Stimulated activated CD8-positive, alpha-beta memory T cell treated with anti-CD3 and anti-CD28 coated beads, Interleukin-4, amount 100 ng/mL, for 4 hours (primary cell): ENCODE measurements at regions not wholly inside any gene's neighbourhood (a gene's known extent, or its start where the extent isn't known, plus 50 kb on each side); places are given as distances from the start of the nearest gene placed in this dataset.

ENCODE experiments used
- DNase-seq, 2 donors: peaks; one replicate each; pipeline ENCODE4 v3.0.0-alpha.2; 2020; ENCODE audit warnings: low read depth in 2 of 2, low spot score in 1 of 2

- no peak for DNase-seq
Observed at GRCh38 chr20:60872224-60872623, 379.8 kb upstream of the CDH4 start.

- DNase-seq: no peak
Observed at GRCh38 chr20:60877071-60877857, 374.8 kb upstream of the CDH4 start.

GRCh38 chr20:60882836-60883235 is 369.2 kb upstream of the CDH4 start:
- DNase-seq: no peak

- DNase-seq: no peak
Observed at GRCh38 chr20:60883496-60883895, 368.6 kb upstream of the CDH4 start.

- no peak for DNase-seq
Observed at GRCh38 chr20:60884277-60884676, 367.8 kb upstream of the CDH4 start.

GRCh38 chr20:60888771-60889170 is 363.3 kb upstream of the CDH4 start:
- DNase-seq: no peak

GRCh38 chr20:60892095-60892813 is 359.8 kb upstream of the CDH4 start:
- no peak for DNase-seq

- no peak for DNase-seq
Observed at GRCh38 chr20:60894091-60894490, 358.0 kb upstream of the CDH4 start.

GRCh38 chr20:60895363-60896079 is 356.5 kb upstream of the CDH4 start:
- no peak for DNase-seq

GRCh38 chr20:60897976-60898375 is 354.1 kb upstream of the CDH4 start:
- no peak for DNase-seq

- no peak for DNase-seq
Observed at GRCh38 chr20:60899320-60899719, 352.7 kb upstream of the CDH4 start.

- DNase-seq: no peak
Observed at GRCh38 chr20:60900618-60901017, 351.4 kb upstream of the CDH4 start.

GRCh38 chr20:60901831-60902230 is 350.2 kb upstream of the CDH4 start:
- DNase-seq: no peak

GRCh38 chr20:60903325-60903971 is 348.6 kb upstream of the CDH4 start:
- DNase-seq: no peak

- DNase-seq: no peak
Observed at GRCh38 chr20:60904730-60905129, 347.3 kb upstream of the CDH4 start.

- no peak for DNase-seq
Observed at GRCh38 chr20:60905919-60906318, 346.1 kb upstream of the CDH4 start.

- DNase-seq: no peak
Observed at GRCh38 chr20:60906555-60906954, 345.5 kb upstream of the CDH4 start.

- no peak for DNase-seq
Observed at GRCh38 chr20:60913298-60913697, 338.8 kb upstream of the CDH4 start.

GRCh38 chr20:60921022-60921622 is 330.9 kb upstream of the CDH4 start:
- no peak for DNase-seq

- no peak for DNase-seq
Observed at GRCh38 chr20:60926831-60927230, 325.2 kb upstream of the CDH4 start.

- DNase-seq: no peak
Observed at GRCh38 chr20:60928341-60928740, 323.7 kb upstream of the CDH4 start.
